H4 (cell line): ENCODE measurements at regions not wholly inside any gene's neighbourhood (a gene's known extent, or its start where the extent isn't known, plus 50 kb on each side); places are given as distances from the start of the nearest gene placed in this dataset.
"Not testable (repeated sequence)": the region's sequence is repeated elsewhere in the genome, so short reads cannot be mapped to it uniquely, and the experiment has no call there.

Experiments used
- DNase-seq: peaks from one replicate; pipeline ENCODE4 v3.0.0-alpha.2; 2015; ENCODE audit warnings: low spot score

DNA sequence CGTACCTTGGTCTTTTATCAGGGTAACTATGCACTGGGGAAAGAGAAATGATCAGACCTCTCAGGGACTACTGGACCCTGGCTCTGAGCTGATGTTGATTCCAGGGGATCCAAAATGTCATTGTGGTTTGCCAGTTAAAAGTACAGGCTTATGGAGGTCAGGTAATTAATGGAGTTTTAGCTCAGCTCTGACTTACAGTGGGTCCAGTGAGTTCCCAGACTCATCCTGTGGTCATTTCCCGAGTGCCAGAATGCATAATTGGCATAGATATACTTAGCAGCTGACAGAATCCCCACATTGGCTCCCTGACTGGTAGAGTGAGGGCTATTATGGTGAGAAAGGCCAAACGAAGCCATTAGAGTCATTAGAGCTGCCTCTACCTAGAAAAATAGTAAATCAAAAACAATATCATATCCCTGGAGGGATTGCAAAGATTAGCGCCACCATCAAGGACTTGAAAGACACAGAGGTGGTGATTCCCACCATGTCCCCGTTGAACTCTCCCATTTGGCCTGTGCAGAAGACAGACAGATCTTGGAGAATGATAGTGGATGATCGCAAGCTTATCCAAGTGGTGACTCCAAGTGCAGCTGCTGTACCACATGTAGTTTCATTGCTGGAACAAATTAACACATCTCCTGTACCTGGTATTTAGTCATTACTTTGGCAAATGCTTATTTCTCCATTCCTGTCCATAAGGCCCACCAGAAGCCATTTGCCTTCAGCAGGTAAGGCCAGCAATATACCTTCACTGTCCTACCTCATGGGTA lies 152.4 kb downstream of the THBS2 start:
- no peak for DNase-seq

DNA sequence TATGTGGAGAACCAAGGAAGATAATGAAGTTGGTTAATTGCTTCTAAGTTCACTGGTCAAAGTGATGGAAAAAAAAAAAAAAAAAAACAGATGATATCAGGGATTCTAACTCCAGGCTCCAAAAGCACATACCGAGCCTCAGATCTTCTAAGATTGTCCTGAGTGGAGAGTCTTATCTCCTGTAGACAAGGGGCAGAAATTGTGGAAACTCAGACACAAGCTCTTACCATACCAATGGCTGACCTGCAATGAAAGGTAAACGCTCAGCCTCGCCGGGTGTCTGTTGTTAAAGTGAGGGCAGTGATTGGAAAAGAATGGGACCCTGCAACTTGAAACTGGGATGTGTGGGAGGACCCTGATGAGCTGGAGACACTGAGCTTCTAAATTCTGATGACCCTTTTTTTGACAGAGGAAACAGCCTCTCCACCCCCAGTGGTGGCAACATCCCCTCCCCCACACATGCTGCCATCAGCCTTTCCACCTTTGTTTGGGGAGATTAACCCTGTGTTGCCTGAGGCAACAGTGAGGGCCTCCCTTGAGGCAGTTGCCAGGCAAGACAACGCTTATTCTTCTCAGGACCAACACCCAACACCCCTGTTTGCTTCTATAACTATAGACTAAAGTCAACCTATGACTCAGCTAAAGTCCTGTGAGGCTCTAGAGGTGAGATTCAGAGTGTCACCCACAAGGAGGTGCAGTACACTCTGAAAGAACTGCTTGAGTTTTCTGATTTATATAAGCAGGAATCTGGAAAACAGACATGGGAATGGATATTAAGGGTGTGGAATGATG lies 154.0 kb downstream of the THBS2 start:
- peak; percentile 39 for DNase-seq

DNA sequence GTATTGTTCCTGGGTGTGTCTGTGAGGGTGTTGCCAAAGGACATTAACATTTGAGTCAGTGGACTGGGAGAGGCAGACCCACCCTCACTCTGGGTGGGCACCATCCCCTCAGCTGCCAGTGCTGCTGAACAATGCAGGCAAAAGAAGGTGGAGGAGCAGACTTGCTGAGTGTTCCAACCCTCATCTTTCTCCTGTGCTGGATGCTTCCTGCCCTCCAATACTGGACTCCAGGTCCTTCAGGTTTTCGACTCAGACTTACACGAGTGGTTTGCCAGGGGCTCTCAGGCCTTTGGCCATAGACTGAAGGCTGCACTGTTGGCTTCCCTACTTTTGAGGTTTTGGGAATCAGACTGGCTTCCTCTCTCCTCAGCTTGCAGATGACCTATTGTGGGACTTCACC lies 155.0 kb downstream of the THBS2 start:
- DNase-seq: not testable (repeated sequence)

DNA sequence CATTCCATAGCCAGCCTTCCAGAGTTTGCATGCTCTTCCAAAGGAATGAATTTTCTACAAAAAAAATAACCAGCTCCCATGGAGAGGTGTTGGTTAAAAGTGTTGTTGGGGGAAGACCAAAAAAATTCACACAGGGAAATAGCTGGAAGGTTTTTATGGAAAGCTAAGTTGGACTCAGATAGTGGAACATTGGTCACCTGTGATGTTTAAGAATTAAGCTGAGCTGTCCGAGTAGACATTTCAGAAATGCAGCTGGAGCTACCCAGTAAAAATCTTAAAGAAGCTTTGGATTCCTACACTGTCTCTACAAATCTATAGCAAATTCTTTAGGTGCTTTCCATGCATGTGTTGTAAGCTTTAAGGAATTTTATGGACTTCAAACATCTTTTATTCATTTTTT lies 155.5 kb downstream of the THBS2 start:
- no peak for DNase-seq

DNA sequence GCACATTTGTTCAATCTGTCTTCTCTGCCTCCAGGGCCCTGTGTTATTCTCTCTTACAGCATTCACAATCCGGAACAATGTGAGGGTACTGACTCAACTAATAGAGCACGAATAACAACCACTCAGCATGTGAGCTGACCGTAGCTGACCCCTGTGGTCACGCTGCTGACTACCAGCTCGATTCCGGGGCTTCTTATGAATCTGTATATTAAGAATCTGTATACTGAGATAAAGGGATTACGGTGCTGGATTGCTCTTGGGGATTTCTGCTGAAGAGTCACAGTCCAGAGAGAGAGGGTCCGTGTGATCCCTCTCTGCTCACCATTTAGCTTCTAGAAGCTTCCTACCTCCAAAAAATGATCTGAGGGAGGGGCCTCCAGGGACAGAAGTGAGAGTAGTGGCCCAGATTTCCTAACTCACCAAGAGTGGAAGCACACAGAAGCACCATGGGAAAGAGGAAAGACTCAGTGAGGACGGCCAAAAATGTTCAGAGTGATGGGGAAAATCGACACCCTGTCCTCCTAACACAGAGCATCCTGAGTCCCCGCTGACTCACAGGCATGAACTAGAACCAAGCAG lies 156.2 kb downstream of the THBS2 start:
- DNase-seq: peak; percentile 59

DNA sequence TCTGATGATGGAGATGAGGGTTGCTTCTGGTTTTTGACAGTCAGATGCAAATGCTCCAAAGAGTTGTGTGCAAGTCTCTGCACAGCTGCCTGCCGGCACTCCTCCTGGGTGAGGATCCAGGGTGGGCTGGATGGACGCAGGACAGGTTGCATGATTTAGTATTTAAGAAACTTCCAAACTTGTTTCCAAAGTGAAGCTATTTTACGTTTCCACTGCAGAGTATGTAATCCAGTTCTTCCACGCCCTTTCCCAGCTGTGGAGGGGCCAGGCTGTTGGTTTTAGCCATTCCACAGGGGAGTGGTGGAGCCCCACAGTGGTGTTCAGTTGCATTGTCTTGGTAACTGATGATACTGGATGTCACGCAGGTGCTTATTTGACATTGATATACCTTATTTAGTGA lies 157.3 kb downstream of the THBS2 start:
- DNase-seq: no peak

DNA sequence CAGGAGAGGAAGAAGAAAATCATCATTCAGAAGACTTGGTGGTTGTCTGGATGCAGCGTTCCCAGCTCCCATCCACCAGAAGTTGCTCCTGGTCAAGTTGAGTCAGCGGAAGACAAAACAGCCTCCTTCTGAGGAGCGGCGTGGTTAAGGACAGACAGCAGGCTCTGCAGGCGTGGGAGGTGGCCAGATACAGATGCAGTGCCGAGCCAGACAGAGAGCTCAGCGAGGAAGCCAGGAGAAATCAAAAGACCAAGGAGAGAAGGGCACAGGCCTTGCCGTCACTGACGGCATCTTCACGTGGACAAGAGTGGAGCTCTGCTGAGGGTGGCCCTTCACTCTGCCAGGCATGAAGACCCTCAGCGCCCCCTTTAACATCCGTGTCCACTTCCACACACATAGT lies 158.5 kb downstream of the THBS2 start:
- no peak for DNase-seq

DNA sequence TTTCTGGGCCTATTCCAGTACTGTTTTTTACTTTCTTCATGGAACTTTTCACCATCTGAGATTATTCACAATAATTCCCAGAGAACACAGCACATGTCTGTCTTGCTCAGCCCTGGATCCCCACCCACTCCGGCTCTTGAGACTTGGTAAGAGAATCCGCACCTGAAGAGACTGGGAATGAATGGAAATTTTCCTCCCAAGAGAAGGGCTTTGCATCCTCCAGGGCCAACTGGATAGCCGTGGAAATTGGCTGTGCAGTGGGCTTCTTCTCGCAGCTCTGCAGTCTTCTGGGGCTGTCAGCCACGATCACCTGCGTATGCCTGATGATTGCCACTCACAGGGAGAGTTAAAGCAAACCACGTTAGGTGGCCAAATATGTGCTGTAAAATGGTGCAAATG lies 159.1 kb downstream of the THBS2 start:
- no peak for DNase-seq

DNA sequence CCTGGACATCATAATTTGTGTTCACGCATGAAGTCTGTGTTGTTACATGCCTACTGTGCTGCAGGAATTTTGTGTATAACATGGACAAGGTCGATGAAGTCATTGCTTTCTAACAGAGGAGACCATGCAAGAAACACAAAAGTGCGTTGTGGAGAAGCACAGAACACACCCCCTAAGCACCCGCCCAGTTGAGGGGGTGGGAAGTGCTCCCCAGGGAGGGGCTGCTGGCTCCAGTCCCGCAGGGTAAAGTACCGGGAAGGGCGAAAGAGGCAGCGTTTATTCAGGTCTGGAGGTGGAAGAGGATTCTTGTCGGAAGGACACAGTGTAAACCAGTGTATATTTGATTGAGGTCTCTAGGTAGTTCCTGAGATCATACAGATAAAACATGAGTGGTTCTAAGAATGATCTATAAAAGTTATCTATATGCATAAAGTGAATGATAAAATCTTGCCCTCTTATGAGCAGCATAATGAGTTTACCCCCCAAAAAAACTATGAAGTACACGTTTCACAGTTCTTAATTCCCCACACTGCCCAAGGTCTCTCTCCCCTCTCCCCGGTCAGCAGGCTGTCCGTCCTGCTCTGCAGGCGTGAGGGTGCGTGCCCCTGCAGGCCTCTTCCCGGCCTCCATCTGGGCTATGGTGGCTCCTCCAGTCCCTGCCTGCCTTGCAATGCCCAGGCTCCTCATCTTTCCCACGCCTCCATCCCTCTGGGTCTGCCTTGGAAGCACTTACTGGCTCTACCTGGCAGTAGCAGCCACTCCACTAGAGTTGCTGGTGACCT lies 159.7 kb downstream of the THBS2 start:
- DNase-seq: no peak

DNA sequence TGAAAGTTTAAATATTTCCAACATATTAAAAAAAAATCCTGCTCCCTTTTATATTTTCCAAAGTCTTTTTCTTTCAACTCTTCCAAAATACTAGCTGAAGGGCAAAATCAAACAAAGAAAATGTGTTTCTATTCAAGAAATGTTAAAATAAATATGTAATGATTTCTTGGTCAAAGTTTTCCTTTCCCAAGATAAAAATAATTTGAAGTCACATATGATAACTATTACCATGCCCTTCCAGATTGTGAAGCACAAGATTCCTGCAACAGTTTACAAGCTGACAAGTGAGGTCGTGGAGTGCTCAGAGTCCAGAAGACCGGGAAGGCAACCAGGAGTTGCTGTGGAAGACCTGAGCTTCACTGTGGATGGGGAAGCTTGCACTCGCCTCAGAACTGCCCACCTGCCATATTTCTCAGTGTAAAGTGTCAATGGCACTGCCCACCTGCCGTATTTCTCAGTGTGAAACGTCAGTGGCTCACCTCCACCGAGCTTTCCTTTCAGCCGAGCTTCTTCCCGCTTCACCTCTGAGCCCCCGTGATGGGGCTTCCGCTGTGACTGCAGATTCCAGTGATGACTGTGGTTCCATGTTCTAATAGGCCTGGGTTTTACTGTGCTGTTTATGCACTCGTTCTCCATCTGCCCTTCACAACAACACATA lies 160.5 kb downstream of the THBS2 start:
- no peak for DNase-seq

DNA sequence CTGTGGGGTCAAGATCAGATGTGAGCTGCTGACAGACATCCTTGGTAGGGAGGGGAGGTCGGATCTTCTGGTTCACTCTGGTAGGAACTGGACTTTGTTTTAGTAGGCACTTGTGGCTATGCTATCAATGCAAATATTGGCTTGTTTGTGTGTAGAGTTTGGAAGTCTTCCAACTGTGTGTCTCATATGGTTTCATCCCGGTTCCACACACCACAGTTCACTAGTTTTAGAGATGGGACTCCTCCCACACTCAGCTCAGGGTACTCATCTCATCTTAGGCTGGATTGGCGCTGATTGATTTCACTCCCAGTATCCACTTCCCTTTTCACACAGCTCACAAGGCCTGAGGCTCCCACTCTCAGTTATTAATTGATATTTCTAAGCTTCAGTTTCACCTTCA lies 161.3 kb downstream of the THBS2 start:
- DNase-seq: no peak

DNA sequence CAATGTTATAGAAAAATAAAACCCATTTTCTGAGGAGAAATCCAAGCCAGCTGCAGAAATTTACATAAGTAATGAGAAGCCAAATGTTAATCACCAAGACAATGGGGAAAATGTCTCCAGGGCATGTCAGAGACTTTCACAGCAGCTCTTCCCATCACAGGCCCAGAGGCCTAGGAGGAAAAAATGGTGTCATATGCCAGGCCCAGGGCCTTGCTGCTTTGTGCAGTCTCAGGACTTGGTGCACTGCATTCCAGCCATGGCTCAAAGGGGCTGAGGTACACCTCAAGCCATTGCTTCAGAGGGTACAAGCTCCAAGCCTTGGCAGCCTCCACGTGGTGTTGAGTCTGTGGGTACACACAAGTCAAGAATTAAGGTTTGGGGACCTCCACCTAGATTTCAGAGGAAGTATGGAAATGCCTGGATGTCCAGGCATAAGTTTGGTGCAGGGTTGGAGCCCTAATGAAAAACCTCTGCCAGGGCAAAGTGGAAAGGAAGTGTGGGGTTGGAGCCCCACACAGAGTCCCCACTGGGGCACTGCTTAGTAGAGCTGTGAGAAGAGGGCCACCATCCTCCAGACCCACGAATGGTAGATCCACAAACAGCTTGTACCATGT lies 163.0 kb downstream of the THBS2 start:
- not testable (repeated sequence) for DNase-seq

DNA sequence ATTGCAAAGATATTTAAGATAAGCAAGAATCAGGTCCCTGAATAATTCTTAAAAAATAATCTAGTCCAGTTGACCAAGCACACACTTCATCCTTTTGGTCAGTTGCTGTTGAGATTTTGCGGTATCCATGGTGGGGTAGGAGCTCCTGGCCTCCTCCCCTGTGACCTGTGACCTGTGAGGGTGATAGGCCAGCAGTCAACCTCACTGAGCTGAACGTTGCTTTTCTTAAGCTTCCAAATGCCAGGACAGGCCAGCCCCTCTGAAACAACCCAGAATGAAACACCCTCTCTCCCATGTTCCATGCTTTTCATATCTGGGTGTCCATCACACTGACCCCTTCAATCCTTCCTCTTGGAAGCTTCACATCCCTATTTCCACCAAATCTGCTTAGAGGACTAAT lies 164.9 kb downstream of the THBS2 start:
- no peak for DNase-seq

DNA sequence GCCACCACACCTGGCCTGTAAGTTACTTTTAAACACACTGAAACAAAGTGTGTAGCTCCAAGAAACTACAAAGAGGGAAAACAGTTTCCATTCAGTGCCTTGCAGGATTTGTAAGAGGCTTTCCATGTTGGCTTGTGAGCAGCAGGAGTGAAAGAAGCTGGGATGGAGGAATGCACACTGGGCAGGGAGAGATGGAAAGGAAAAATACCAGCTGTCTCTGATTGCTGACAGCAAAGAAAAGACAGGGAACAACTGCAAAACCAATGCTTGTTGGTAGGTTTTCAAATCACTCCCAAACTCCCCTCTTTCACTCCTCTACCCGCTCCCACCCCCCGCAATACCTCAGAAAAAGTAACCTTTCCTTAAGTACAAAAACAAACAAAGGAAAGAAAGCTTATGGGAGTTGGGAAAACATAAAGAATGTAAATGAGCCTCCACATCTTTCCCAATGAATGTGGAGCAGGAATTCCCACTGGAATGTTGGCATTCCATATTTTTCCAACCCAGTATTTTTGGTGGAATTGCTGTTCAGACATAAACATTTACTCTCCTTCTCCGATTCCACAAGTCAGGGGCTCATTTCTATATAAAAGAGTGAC lies 166.1 kb downstream of the THBS2 start:
- no peak for DNase-seq

DNA sequence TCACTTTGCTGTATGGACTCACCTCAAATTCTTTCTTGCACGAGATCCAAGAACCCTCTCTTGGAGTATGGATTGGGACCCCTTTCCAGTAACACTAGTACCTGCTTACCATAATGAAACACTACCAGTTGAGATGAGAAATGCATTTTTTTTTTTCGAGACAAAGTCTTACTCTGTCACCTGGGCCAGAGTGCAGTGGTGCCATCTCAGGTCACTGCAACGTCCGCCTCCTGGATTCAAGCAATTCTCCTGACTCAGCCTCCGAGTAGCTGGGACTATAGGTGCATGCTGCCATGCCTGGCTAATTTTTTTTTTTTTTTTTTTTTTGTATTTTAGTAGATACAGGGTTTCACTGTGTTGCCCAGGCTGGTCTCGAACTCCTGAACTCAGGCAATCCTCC lies 167.0 kb downstream of the THBS2 start:
- not testable (repeated sequence) for DNase-seq

DNA sequence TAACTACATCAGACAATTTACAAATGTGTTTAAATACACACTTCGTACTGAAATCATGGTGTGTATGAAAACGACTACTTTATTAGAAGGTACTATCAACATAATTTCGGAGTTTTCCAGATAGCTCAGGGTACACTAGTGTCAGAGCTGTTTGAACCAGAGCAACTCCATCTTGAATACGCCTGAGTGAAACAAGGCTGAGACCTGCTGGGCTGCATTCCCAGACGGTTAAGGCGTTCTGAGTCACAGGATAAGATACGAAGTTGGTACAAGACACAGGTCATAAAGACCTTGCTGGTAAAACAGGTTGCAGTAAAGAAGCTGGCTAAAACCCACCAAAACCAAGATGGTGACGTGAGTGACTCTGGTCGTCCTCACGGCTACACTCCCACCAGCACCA lies 167.6 kb downstream of the THBS2 start:
- no peak for DNase-seq

DNA sequence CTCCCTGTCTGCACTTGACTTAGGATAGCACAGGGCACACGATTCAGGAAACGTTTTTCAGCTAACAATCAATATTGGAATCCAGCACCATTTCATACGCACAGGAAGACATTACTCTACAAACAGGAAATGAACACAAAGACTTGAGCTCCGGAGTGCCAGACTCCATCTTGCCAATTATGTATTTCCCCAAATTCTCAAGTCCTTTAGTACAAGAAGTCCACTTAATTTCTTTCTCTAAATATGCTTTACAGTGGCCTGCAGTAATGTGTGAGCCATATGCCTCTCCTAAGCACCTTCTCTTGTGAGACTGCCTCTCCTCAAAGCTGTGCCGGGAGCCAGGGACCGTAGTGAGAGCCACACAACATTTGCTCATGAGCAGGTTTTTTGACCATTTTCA lies 168.2 kb downstream of the THBS2 start:
- DNase-seq: no peak

DNA sequence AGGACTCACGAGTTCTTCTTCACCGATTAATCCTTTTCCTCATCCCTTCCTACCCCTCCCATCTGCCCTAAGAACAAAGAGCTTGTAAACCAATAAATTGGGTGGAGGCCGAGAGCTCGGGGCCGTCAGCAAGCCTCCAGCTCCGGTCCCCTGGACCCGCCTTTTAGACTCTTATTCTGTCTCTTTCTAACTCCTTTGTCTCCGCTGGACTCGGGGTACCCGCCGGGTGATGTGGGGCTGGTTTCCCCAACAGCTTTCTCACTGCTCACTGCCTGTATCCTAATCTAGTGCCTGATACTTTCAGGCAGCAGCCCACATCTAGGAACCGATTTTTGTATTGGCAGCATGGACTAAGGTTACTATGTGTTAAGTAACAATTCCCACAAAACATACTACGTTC lies 169.1 kb downstream of the THBS2 start:
- DNase-seq: not testable (repeated sequence)

DNA sequence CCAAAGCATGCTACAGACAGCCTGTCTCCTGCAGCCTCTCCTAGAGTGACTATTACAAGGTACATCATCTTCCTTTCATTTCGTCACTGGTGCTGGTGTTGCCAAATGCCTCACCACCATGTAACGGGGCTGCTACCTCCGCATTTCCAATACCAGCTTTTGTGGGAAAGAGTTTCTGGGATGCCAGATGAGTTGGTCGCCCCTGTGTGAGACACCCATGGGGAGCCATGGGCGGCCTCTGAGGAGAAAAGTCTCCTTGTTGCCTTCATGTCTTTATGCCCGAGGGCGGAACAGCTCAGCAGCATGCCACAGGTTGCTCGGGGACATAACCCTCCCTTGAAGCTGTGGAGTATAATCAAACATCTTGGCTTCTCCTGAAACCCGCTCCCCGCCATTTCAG lies 169.6 kb downstream of the THBS2 start:
- no peak for DNase-seq

DNA sequence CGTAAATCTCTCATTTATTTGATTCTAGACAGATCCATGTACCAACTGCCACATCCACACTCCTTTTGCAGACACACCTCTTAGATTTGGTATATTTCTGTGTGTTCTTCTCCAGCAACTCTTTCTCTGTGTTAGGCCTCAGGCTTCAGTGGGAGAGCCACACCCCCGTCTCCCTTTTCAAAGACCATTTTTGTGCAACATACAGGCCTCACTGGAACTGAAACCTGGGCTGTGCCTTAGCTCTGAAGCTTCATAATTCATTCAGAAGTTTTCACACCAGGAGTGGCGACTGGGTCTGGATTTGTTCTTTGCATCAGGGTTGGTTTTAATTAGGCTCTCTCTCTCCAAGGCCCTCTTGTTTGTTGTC lies 170.2 kb downstream of the THBS2 start:
- DNase-seq: no peak
